Upper lobe of left lung (tissue), 6 donors: ENCODE measurements at regions not wholly inside any gene's neighbourhood (a gene's known extent, or its start where the extent isn't known, plus 50 kb on each side); places are given as distances from the start of the nearest gene placed in this dataset.

Source experiments
- ATAC-seq, 2 donors: fragments of 200-7000 bp; cut with Tn5 transposase; one replicate each; pipeline ENCODE4 v1.9.1; 2022; ENCODE audit warnings: mild to moderate bottlenecking in 2 of 2, moderate library complexity in 2 of 2; ENCODE audit not compliant: low FRiP score in 2 of 2
- DNase-seq, 2 donors: peaks; one replicate each; pipeline ENCODE4 v3.0.0-alpha.2; 2019 to 2020
- H3K27ac ChIP-seq, 4 donors: fragments of 200-600 bp; sonication (generic); one replicate each; pipeline ENCODE4 v1.5.1; 2016 to 2019
- H3K27me3 ChIP-seq, 4 donors: fragments of 200-600 bp; sonication (generic); one replicate each; pipeline ENCODE4 v1.5.1; 2017 to 2019
- H3K36me3 ChIP-seq, 4 donors: fragments of 200-600 bp; sonication (generic); one replicate each; pipeline ENCODE4 v1.5.1; 2016 to 2019
- H3K4me1 ChIP-seq, 4 donors: fragments of 200-600 bp; sonication (generic); one replicate each; pipeline ENCODE4 v1.5.1; 2018 to 2019
- H3K4me3 ChIP-seq, 4 donors: fragments of 200-600 bp; sonication (generic); one replicate each; pipeline ENCODE4 v1.5.1; 2017 to 2019; ENCODE audit warnings: mild to moderate bottlenecking in 2 of 4, moderate library complexity in 1 of 4
- H3K9me3 ChIP-seq, 4 donors: fragments of 200-600 bp; sonication (generic); one replicate each; pipeline ENCODE4 v1.5.1; 2018 to 2019
- EP300 ChIP-seq, 4 donors: sonication (generic); formaldehyde crosslinking; IDR thresholded peaks; one replicate each; pipeline ENCODE4 v1.5.1; 2017; ENCODE audit warnings: antibody characterized with exemption in 4 of 4, control low read depth in 2 of 4
- POLR2A ChIP-seq, 4 donors: fragments of 450-650 bp; IDR thresholded peaks; one replicate each; pipeline ENCODE4 v1.5.1; 2016 to 2017; ENCODE audit warnings: antibody characterized with exemption in 4 of 4, mild to moderate bottlenecking in 2 of 4
- POLR2AphosphoS5 ChIP-seq, 2 donors: sonication (generic); formaldehyde crosslinking; IDR thresholded peaks; one replicate each; pipeline ENCODE4 v1.5.1; 2017; ENCODE audit warnings: antibody characterized with exemption in 2 of 2
- WGBS, 2 donors: methylation state at CpG; one replicate each; pipeline ENCODE4 v1.1.5; 2017 to 2018; 5-methylcytosine and 5-hydroxymethylcytosine counted together
- TF ChIP-seq, protein P1 (sequence below), 6 experiments: fragments of 450-650 bp in 4 of 6; fragments of 200-600 bp in 2 of 6; sonication (generic) in 2 of 6; IDR thresholded peaks; one replicate each; pipeline ENCODE4 v1.5.1; 2016 to 2019; ENCODE audit warnings: antibody characterized with exemption in 6 of 6
- donor health status: DM: no; HTN: no; CAD: no; lungs with moderate emphysema.
- donor health status: DM: no; HTN: yes; CAD: no; lungs with severe emphysema.

DNA sequence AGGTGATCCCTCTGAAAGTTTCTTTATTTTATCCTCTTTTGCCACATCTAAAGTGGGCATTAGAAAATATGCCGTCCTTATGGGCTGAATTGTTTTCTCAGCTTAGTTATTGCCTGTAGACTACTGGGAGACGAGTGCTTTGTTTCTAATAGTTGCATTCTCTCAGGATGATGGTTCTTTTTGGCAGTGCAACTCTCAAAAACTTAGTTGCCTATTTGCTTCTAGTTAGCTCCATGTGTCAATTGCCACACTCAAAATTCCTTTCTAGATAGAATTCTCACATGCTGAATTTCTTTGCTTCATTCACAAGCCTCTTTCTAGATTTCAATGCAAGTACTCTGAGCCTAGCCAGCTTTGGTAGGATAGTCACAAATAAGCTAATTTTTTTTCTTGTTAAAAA, 155.5 kb downstream of the FGF10 start:
- 65 to 80% methylated on average over 2 of the region's 2 CpGs for WGBS, 2 donors
- Histone ChIP-seq H3K4me3 (no peak overlapping the region), H3K27ac (no peak overlapping the region), H3K9me3 (no peaks in the 10 kb centered on the region), H3K4me1 (no peaks in the 10 kb centered on the region), H3K36me3 (no peaks in the 10 kb centered on the region), H3K27me3 (no peaks in the 10 kb centered on the region)
- DNase-seq (no peak), ATAC-seq (no peak)
- TF ChIP-seq, protein P1, sequence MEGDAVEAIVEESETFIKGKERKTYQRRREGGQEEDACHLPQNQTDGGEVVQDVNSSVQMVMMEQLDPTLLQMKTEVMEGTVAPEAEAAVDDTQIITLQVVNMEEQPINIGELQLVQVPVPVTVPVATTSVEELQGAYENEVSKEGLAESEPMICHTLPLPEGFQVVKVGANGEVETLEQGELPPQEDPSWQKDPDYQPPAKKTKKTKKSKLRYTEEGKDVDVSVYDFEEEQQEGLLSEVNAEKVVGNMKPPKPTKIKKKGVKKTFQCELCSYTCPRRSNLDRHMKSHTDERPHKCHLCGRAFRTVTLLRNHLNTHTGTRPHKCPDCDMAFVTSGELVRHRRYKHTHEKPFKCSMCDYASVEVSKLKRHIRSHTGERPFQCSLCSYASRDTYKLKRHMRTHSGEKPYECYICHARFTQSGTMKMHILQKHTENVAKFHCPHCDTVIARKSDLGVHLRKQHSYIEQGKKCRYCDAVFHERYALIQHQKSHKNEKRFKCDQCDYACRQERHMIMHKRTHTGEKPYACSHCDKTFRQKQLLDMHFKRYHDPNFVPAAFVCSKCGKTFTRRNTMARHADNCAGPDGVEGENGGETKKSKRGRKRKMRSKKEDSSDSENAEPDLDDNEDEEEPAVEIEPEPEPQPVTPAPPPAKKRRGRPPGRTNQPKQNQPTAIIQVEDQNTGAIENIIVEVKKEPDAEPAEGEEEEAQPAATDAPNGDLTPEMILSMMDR (IDR thresholded peaks at IDR 0.05) = no peak
- TF ChIP-seq POLR2AphosphoS5 (IDR thresholded peaks at IDR 0.05) = no peak
- TF ChIP-seq EP300 (IDR thresholded peaks at IDR 0.05) = no peak
- no peak for TF ChIP-seq POLR2A (IDR thresholded peaks at IDR 0.05)

DNA sequence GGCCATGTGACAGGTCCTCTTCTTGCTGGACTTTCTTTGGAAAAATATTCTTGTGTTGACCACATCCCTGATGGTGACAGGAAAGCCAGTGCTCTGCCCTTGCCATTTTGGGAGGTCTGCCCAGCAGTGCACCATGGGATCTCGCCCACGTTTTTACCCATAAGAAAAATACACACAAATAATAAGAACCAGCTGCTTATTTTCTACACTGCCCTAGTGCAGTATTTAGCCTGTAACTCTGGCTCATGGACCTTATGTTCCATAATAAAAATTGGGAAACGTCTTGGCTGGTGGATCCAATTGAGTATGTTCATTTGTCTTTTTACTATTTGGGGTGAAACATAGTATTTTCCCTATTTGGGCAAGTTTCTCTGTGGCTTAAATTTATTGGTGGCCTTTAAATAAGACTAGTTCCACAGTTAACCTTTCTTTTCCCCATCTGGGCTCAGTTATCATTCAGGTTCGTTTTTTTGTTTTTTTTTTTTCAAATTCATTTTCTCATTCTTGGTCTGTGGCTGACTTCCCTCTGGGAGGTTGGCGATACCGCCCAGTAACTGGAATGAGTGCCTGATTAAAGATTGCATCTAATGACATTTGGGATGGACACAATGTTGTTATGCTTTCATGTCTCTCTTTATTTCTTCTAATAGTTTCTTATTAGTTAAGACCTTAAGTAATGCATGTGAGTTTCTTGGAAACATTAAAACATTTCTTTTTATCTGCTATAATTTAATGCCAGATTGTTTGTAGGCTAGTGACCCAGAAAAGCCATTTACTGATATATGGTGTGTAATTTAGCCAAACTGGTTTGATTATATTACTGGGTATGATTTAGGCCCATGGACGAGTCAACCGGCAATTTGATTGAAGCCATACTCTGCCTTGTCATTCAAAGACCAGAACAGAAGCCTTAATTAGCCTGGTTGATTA, 163.7 kb downstream of the FGF10 start:
- no peak overlapping the region for H3K4me3 ChIP-seq
- no peaks in the 10 kb centered on the region for H3K4me1 ChIP-seq
- 77 to 83% methylated on average over 8 of the region's 8 CpGs for WGBS, 2 donors
- DNase-seq = no peak
- no peaks in the 10 kb centered on the region for H3K36me3 ChIP-seq
- no peak overlapping the region for H3K27ac ChIP-seq
- no peaks in the 10 kb centered on the region for H3K9me3 ChIP-seq
- no peak for ATAC-seq
- TF ChIP-seq, protein P1 (IDR thresholded peaks at IDR 0.05) = no peak
- TF ChIP-seq EP300 (IDR thresholded peaks at IDR 0.05) (no peak), POLR2AphosphoS5 (IDR thresholded peaks at IDR 0.05) (no peak), POLR2A (IDR thresholded peaks at IDR 0.05) (no peak)
- no peaks in the 10 kb centered on the region for H3K27me3 ChIP-seq

DNA sequence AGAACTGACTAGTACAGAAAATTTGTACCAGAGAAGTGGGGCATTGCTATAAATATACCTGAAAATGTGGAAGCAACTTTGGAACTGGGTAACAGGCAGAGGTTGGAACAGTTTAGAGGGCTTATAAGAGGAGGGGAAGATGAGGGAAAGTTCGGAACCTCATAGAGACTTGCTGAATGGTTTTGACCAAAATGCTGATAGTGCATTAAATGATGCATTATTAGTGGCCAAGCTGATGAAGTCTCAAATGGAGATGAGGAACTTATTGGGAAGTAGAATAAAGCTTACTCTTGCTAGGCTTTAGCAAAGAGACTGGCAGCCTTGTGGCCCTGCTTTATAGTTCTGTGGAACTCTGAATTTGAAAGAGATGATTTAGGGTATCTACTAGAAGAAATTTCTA, 189.8 kb downstream of the FGF10 start:
- ATAC-seq (no peak), DNase-seq (no peak)
- Histone ChIP-seq H3K36me3 (no peaks in the 10 kb centered on the region), H3K4me1 (no peaks in the 10 kb centered on the region), H3K27ac (no peak overlapping the region), H3K4me3 (no peak overlapping the region), H3K27me3 (no peaks in the 10 kb centered on the region), H3K9me3 (peaks cover 0 to 7% (median 0%) of the 10 kb centered on the region in 4 donors)
- no peak for TF ChIP-seq POLR2AphosphoS5 (IDR thresholded peaks at IDR 0.05)
- TF ChIP-seq, protein P1 (IDR thresholded peaks at IDR 0.05) = no peak
- no peak for TF ChIP-seq POLR2A (IDR thresholded peaks at IDR 0.05)
- TF ChIP-seq EP300 (IDR thresholded peaks at IDR 0.05) = no peak
- 91 to 92% methylated on average over 1 of the region's 1 CpG for WGBS, 2 donors

GRCh38 chr5:44189255-44189654, 200.0 kb downstream of the FGF10 start:
- Histone ChIP-seq H3K27me3 (no peaks in the 10 kb centered on the region), H3K9me3 (no peaks in the 10 kb centered on the region), H3K36me3 (no peaks in the 10 kb centered on the region), H3K27ac (no peak overlapping the region), H3K4me1 (no peaks in the 10 kb centered on the region), H3K4me3 (no peak overlapping the region)
- DNase-seq (no peak), ATAC-seq (no peak)
- WGBS, 2 donors = 82 to 91% methylated on average over 2 of the region's 2 CpGs
- TF ChIP-seq EP300 (IDR thresholded peaks at IDR 0.05) (no peak), POLR2AphosphoS5 (IDR thresholded peaks at IDR 0.05) (no peak), POLR2A (IDR thresholded peaks at IDR 0.05) (no peak)
- TF ChIP-seq, protein P1 (IDR thresholded peaks at IDR 0.05) = no peak

GRCh38 chr5:44187973-44188372, 201.2 kb downstream of the FGF10 start:
- Histone ChIP-seq H3K4me3 (no peak overlapping the region), H3K27me3 (no peaks in the 10 kb centered on the region), H3K4me1 (no peaks in the 10 kb centered on the region), H3K27ac (no peak overlapping the region), H3K9me3 (no peaks in the 10 kb centered on the region), H3K36me3 (no peaks in the 10 kb centered on the region)
- no peak for TF ChIP-seq POLR2AphosphoS5 (IDR thresholded peaks at IDR 0.05)
- TF ChIP-seq, protein P1 (IDR thresholded peaks at IDR 0.05) = no peak
- TF ChIP-seq EP300 (IDR thresholded peaks at IDR 0.05) = no peak
- TF ChIP-seq POLR2A (IDR thresholded peaks at IDR 0.05) = no peak
- ATAC-seq = no peak
- no peak for DNase-seq
- WGBS, 2 donors = 86 to 93% methylated on average over 3 of the region's 3 CpGs
